Ishikawa (cell line): ENCODE measurements at regions not wholly inside any gene's neighbourhood (a gene's known extent, or its start where the extent isn't known, plus 50 kb on each side); places are given as distances from the start of the nearest gene placed in this dataset.

Experiments
- CEBPB ChIP-seq: IDR thresholded peaks from 2 replicates; pipeline ENCODE4 v1.6.1; 2012
- CREB1 ChIP-seq: IDR thresholded peaks from 2 replicates; pipeline ENCODE4 v1.6.1; 2012; ENCODE audit warnings: low read depth
- EGR1 ChIP-seq: IDR thresholded peaks from 2 replicates; pipeline ENCODE4 v1.6.1; 2012
- EP300 ChIP-seq: IDR thresholded peaks from 2 replicates; pipeline ENCODE4 v1.6.1; 2012; ENCODE audit warnings: borderline replicate concordance
- FOXM1 ChIP-seq: IDR thresholded peaks from 2 replicates; pipeline ENCODE4 v1.6.1; 2012; ENCODE audit warnings: low read depth, borderline replicate concordance
- NFIC ChIP-seq: IDR thresholded peaks from 2 replicates; pipeline ENCODE4 v1.6.1; 2012
- RAD21 ChIP-seq: IDR thresholded peaks from 2 replicates; pipeline ENCODE4 v1.6.1; 2012; ENCODE audit warnings: low read depth
- TAF1 ChIP-seq: IDR thresholded peaks from 2 replicates; pipeline ENCODE4 v1.6.1; 2012; ENCODE audit warnings: low read depth, mild to moderate bottlenecking
- TCF12 ChIP-seq: IDR thresholded peaks from 2 replicates; pipeline ENCODE4 v1.6.1; 2012; ENCODE audit warnings: low read depth
- TEAD4 ChIP-seq: IDR thresholded peaks from 2 replicates; pipeline ENCODE4 v1.6.1; 2012
- YY1 ChIP-seq: IDR thresholded peaks from 2 replicates; pipeline ENCODE4 v1.6.1; 2012; ENCODE audit warnings: low read depth
- ZBTB7A ChIP-seq: IDR thresholded peaks from 2 replicates; pipeline ENCODE4 v1.6.1; 2012; ENCODE audit warnings: low read depth
- TF ChIP-seq, protein P1 (sequence below): IDR thresholded peaks from 2 replicates; pipeline ENCODE4 v1.6.1; 2012
- TF ChIP-seq, protein P2 (sequence below): IDR thresholded peaks from 2 replicates; pipeline ENCODE4 v1.6.1; 2012; ENCODE audit warnings: low read depth, mild to moderate bottlenecking
- TF ChIP-seq, protein P3 (sequence below): IDR thresholded peaks from 2 replicates; pipeline ENCODE4 v1.6.1; 2012

DNA sequence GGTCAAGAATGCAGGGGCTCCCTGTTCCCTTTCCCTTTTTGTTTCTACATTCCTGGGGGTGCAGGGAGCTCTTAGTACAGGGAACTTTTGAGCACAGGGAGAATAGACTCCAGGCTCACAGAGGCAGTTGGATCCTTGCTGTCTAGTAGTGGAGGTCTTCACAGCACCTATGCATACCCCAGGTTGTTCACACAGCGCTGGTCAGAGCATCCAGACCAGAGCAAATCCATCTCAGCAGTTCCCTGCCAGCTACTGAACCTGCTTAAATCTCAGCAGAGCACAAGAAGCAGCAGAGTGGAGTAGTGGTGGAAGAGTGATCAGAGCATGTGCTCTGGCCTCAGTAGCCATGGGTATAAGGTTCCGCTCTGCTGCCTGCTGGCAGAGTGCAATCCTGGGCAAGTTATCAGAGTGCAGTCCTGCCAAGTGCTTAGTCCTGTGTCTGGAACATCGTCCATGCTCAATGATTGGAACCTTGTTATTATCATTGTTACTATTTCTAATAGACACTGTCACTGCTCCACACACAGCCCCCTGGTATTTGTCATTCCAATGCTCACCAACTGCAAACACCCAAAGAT is 220.4 kb downstream of the CBLN1 start:
- TF ChIP-seq YY1 (no peak), TCF12 (no peak), EP300 (no peak), TAF1 (no peak), EGR1 (no peak), RAD21 (no peak), CEBPB (no peak), NFIC (no peak), FOXM1 (no peak), TEAD4 (no peak), CREB1 (no peak)
- TF ChIP-seq, protein P1, sequence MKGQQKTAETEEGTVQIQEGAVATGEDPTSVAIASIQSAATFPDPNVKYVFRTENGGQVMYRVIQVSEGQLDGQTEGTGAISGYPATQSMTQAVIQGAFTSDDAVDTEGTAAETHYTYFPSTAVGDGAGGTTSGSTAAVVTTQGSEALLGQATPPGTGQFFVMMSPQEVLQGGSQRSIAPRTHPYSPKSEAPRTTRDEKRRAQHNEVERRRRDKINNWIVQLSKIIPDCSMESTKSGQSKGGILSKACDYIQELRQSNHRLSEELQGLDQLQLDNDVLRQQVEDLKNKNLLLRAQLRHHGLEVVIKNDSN, result no peak
- TF ChIP-seq, protein P2, sequence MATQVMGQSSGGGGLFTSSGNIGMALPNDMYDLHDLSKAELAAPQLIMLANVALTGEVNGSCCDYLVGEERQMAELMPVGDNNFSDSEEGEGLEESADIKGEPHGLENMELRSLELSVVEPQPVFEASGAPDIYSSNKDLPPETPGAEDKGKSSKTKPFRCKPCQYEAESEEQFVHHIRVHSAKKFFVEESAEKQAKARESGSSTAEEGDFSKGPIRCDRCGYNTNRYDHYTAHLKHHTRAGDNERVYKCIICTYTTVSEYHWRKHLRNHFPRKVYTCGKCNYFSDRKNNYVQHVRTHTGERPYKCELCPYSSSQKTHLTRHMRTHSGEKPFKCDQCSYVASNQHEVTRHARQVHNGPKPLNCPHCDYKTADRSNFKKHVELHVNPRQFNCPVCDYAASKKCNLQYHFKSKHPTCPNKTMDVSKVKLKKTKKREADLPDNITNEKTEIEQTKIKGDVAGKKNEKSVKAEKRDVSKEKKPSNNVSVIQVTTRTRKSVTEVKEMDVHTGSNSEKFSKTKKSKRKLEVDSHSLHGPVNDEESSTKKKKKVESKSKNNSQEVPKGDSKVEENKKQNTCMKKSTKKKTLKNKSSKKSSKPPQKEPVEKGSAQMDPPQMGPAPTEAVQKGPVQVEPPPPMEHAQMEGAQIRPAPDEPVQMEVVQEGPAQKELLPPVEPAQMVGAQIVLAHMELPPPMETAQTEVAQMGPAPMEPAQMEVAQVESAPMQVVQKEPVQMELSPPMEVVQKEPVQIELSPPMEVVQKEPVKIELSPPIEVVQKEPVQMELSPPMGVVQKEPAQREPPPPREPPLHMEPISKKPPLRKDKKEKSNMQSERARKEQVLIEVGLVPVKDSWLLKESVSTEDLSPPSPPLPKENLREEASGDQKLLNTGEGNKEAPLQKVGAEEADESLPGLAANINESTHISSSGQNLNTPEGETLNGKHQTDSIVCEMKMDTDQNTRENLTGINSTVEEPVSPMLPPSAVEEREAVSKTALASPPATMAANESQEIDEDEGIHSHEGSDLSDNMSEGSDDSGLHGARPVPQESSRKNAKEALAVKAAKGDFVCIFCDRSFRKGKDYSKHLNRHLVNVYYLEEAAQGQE, result no peak
- TF ChIP-seq, protein P3, sequence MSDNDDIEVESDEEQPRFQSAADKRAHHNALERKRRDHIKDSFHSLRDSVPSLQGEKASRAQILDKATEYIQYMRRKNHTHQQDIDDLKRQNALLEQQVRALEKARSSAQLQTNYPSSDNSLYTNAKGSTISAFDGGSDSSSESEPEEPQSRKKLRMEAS, result no peak

DNA sequence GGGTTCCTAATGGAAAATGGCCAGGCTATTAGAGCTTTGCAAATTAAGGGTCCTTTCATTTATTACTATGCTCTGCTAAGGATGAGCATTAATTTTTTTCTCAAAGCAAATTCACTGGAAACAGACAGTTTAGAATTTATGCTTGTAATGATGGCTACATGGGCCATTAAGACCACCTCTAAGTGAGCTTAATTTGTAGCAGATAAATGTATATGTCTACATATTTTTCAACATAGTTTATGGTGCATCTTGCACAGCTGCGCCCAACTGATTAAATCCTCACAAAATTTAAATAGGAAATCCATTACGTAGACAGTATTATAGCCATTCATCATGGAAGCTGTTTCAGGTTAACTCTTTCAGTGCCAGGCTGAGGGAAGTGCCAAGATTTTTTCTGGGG is 220.9 kb downstream of the CBLN1 start:
- no peak for TF ChIP-seq ZBTB7A
- TF ChIP-seq TAF1, result no peak
- TF ChIP-seq, protein P3, result no peak
- no peak for TF ChIP-seq FOXM1
- no peak for TF ChIP-seq EP300

DNA sequence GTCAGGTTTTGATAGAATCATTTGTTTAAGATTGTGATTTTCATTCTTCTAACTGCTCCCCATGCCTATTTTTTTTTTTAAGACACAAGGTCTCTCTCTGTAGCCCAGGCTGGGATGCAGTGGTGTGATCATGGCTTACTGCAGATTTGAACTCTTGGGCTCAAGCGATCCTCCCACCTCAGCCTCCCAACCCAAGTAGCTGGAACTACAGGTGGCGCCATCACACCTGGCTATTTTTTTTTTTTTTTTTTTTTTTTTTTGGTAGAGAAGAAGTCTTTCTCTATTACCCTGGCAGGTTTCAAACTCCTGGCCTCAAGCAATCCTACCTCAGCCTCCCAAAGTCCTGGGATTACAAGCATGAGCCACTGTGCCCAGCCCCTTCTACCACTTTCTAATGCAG is 223.3 kb downstream of the CBLN1 start:
- TF ChIP-seq, protein P3, result no peak
- no peak for TF ChIP-seq NFIC
- no peak for TF ChIP-seq TEAD4
- TF ChIP-seq TCF12, result no peak
- TF ChIP-seq, protein P2, result no peak
- no peak for TF ChIP-seq TAF1
- no peak for TF ChIP-seq EGR1

DNA sequence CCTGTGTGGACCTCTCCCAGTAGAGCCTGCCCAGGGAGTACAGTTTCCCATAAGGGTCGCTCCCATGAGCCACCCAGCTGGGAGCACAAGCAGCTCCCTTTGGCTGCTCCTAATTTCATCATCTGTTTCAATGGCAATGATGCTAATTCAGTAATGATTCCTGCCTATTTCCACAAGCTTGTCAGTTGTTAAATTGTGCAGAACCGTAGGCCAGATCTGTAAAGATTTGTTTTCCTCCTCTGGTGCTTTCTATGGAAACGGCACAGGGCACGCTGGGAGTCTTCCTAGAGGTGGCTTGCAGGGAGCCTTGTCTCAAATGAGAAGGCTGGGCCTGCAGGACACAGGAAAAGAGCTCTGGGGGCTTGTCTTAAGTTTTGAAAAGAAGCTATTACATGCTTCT is 223.7 kb downstream of the CBLN1 start:
- TF ChIP-seq RAD21 (no peak), CREB1 (no peak), TAF1 (no peak), EGR1 (no peak), TCF12 (no peak), EP300 (no peak), CEBPB (no peak), FOXM1 (no peak), YY1 (no peak), TEAD4 (no peak), NFIC (no peak)
- TF ChIP-seq, protein P1, result no peak
- TF ChIP-seq, protein P2, result no peak
- TF ChIP-seq, protein P3, result no peak
